Endodermal cell (in vitro differentiated cells): ENCODE measurements at regions not wholly inside any gene's neighbourhood (a gene's known extent, or its start where the extent isn't known, plus 50 kb on each side); places are given as distances from the start of the nearest gene placed in this dataset.

Source experiments
- DNase-seq: peaks from one replicate; pipeline ENCODE4 v3.0.0-alpha.2; 2017
- H3K27ac ChIP-seq: 2 replicates; pipeline ENCODE4 v1.5.1; 2013; ENCODE audit warnings: mild to moderate bottlenecking, low read depth, low read length, moderate library complexity
- H3K27me3 ChIP-seq: 2 replicates; pipeline ENCODE4 v1.6.1; 2013; ENCODE audit warnings: mild to moderate bottlenecking, low read length, moderate library complexity; ENCODE audit not compliant: insufficient read depth, control insufficient read depth, poor library complexity, severe bottlenecking
- H3K36me3 ChIP-seq: 2 replicates; pipeline ENCODE4 v1.7.0; 2013; ENCODE audit warnings: mild to moderate bottlenecking, low read length, moderate library complexity; ENCODE audit not compliant: control insufficient read depth, insufficient read depth
- H3K4me1 ChIP-seq: one replicate; pipeline ENCODE4 v1.7.0; 2013; ENCODE audit warnings: low read length; ENCODE audit not compliant: control insufficient read depth, insufficient read depth
- H3K4me3 ChIP-seq: 2 replicates; pipeline ENCODE4 v1.5.1; 2013; ENCODE audit warnings: mild to moderate bottlenecking, low read length, moderate library complexity
- H3K9ac ChIP-seq: 2 replicates; pipeline ENCODE4 v1.6.1; 2013; ENCODE audit warnings: mild to moderate bottlenecking, low read length, moderate library complexity; ENCODE audit not compliant: poor library complexity, severe bottlenecking; ENCODE audit errors: extremely low read depth
- H3K9me3 ChIP-seq: 2 replicates; pipeline ENCODE4 v1.6.1; 2013; ENCODE audit warnings: mild to moderate bottlenecking, low read length, moderate library complexity; ENCODE audit not compliant: control insufficient read depth
- H3K27ac Mint-ChIP-seq: 2 replicates; pipeline ENCODE4 v1.8.0; 2020; ENCODE audit warnings: mixed read lengths
- H3K27me3 Mint-ChIP-seq: 2 replicates; pipeline ENCODE4 v1.8.0; 2021; ENCODE audit warnings: mild to moderate bottlenecking, mixed read lengths; ENCODE audit not compliant: insufficient read depth
- H3K36me3 Mint-ChIP-seq: 2 replicates; pipeline ENCODE4 v1.8.0; 2020; ENCODE audit warnings: low read depth, mixed read lengths
- H3K4me1 Mint-ChIP-seq: 2 replicates; pipeline ENCODE4 v1.8.0; 2020; ENCODE audit warnings: mixed read lengths
- H3K4me3 Mint-ChIP-seq: 2 replicates; pipeline ENCODE4 v1.8.0; 2020; ENCODE audit warnings: mild to moderate bottlenecking, moderate library complexity, mixed read lengths
- H3K9me3 Mint-ChIP-seq: 2 replicates; pipeline ENCODE4 v1.8.0; 2020; ENCODE audit warnings: mild to moderate bottlenecking, mixed read lengths
- WGBS, 2 experiments: methylation state at CpG; one replicate each; pipeline versions ENCODE4 v1.1.5 to v1.1.7; 2013; ENCODE audit warnings: missing lambda C conversion rate in 2 of 2, mixed read lengths in 1 of 2; ENCODE audit not compliant: insufficient coverage in 1 of 2, insufficient read length in 1 of 2; 5-methylcytosine and 5-hydroxymethylcytosine counted together
- TF ChIP-seq, protein P1 (sequence below): fragments of 200-600 bp; sonication (generic); conservative IDR thresholded peaks from 2 replicates; pipeline ENCODE4 v1.5.0; 2021; ENCODE audit warnings: antibody characterized with exemption, mild to moderate bottlenecking

DNA sequence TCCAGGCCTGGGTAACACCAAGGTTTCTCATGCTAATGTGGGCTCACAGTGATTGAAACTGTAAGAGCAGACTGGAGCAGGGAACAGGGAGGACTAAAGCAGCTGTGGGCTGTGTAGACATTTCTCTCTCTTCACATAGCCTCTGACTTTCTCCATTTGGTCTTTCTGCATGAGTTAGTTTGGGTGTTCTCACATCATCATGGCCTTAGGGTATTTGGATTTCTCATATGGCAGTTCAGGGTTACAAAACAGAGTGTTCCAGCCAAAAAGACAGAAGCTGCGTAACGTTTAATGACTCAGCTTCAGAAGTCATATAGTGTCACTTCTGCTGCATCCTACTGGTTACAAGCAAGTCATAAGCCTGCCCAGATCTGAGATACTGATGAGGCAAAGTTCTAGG, 52.0 kb upstream of the OSBPL8 start:
- 83 to 90% methylated on average over 2 of the region's 2 CpGs for WGBS, 2 experiments

DNA sequence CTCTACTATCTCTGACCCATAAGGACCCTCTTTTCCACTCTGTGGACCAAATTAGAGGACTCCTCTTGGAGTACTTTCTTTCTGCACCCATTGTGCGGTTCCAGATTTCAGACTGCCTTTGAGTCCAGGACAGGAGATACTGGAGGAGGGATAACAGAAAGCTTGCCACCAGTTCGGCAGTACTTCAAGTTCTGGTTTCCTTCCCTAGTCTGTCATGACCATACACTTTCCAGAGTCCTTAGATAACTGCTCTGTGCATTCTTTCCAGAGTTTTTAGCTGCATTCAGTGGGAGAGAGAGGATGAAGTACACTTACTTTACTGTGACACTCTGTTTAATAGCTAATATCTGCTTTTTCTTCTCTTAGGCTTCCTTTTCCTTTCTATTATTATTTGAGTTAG, 54.8 kb upstream of the OSBPL8 start:
- Mint-ChIP-seq H3K4me1 (peaks cover 15% of the 10 kb centered on the region), H3K4me3 (no peak overlapping the region), H3K27ac (no peak overlapping the region), H3K36me3 (no peaks in the 10 kb centered on the region), H3K9me3 (no peaks in the 10 kb centered on the region), H3K27me3 (no peaks in the 10 kb centered on the region)
- H3K4me3 ChIP-seq = no peak overlapping the region
- H3K27me3 ChIP-seq = no peaks in the 10 kb centered on the region
- H3K9ac ChIP-seq = no peak overlapping the region
- no peaks in the 10 kb centered on the region for H3K9me3 ChIP-seq
- no peak for DNase-seq
- TF ChIP-seq, protein P1, sequence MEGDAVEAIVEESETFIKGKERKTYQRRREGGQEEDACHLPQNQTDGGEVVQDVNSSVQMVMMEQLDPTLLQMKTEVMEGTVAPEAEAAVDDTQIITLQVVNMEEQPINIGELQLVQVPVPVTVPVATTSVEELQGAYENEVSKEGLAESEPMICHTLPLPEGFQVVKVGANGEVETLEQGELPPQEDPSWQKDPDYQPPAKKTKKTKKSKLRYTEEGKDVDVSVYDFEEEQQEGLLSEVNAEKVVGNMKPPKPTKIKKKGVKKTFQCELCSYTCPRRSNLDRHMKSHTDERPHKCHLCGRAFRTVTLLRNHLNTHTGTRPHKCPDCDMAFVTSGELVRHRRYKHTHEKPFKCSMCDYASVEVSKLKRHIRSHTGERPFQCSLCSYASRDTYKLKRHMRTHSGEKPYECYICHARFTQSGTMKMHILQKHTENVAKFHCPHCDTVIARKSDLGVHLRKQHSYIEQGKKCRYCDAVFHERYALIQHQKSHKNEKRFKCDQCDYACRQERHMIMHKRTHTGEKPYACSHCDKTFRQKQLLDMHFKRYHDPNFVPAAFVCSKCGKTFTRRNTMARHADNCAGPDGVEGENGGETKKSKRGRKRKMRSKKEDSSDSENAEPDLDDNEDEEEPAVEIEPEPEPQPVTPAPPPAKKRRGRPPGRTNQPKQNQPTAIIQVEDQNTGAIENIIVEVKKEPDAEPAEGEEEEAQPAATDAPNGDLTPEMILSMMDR = no peak
- H3K36me3 ChIP-seq = no peaks in the 10 kb centered on the region
- WGBS, 2 experiments = 89 to 94% methylated on average over 2 of the region's 2 CpGs
- H3K4me1 ChIP-seq = peaks cover 5% of the 10 kb centered on the region
- H3K27ac ChIP-seq = no peak overlapping the region

More for the DNA sequence above, 52.0 kb upstream of the OSBPL8 start:
- no peak for DNase-seq
- no peak overlapping the region for H3K27ac Mint-ChIP-seq
- no peaks in the 10 kb centered on the region for H3K9me3 ChIP-seq
- H3K4me1 ChIP-seq = peaks cover 5% of the 10 kb centered on the region
- H3K4me1 Mint-ChIP-seq = peaks cover 19% of the 10 kb centered on the region
- no peaks in the 10 kb centered on the region for H3K27me3 Mint-ChIP-seq
- no peak overlapping the region for H3K9ac ChIP-seq
- H3K4me3 Mint-ChIP-seq = no peak overlapping the region
- no peaks in the 10 kb centered on the region for H3K36me3 Mint-ChIP-seq
- TF ChIP-seq, protein P1 = no peak
- H3K27me3 ChIP-seq = no peaks in the 10 kb centered on the region
- no peak overlapping the region for H3K4me3 ChIP-seq
- H3K27ac ChIP-seq = no peak overlapping the region
- no peaks in the 10 kb centered on the region for H3K9me3 Mint-ChIP-seq
- no peaks in the 10 kb centered on the region for H3K36me3 ChIP-seq

DNA sequence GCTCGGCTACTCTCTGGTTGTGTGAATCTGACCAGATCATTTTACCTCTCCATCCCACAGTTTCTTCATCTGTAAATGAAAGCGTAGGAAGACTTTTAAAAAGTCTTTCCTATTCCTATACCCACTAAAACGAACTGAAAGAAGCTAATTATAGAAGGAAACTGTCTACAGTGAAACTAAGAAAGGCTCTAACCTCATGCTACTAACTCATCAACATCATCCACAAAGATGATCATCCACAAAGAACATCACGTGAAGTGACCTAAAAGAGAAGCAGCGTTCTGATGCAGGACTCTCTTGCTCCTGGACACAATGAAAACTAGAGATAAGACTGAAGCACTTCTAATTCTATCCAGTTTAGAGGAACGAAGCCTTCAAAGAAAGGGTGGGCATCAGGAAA, 58.5 kb upstream of the OSBPL8 start:
- Histone ChIP-seq H3K27me3 (no peaks in the 10 kb centered on the region), H3K9me3 (no peaks in the 10 kb centered on the region), H3K4me3 (no peak overlapping the region), H3K27ac (no peak overlapping the region), H3K4me1 (no peaks in the 10 kb centered on the region), H3K36me3 (no peaks in the 10 kb centered on the region), H3K9ac (no peak overlapping the region)
- TF ChIP-seq, protein P1 = no peak
- Mint-ChIP-seq H3K9me3 (no peaks in the 10 kb centered on the region), H3K36me3 (no peaks in the 10 kb centered on the region), H3K27me3 (no peaks in the 10 kb centered on the region), H3K4me1 (peaks cover 5% of the 10 kb centered on the region), H3K4me3 (no peak overlapping the region), H3K27ac (no peak overlapping the region)
- DNase-seq = no peak
- 92 to 100% methylated on average over 1 to 6 of the region's 6 CpGs for WGBS, 2 experiments
